ENCODE measurements at regions not wholly inside any gene's neighbourhood (a gene's known extent, or its start where the extent isn't known, plus 50 kb on each side); places are given as distances from the start of the nearest gene placed in this dataset.
A peak's percentile ranks its signal among the peaks of the same experiment; 100 is the strongest.

- TF ChIP-seq CTCF (IDR thresholded peaks at IDR 0.05; ENCODE audit: poor library complexity, severe bottlenecking) (no peak), EP300 (conservative IDR thresholded peaks at IDR 0.05; ENCODE audit: poor library complexity, severe bottlenecking) (peak; percentile 65), EZH2 (IDR thresholded peaks at IDR 0.05; ENCODE audit: borderline replicate concordance, insufficient read depth, low read length, poor library complexity, severe bottlenecking) (no peak), POLR2AphosphoS5 (IDR thresholded peaks at IDR 0.05) (peak; percentile 41)
Observed at GRCh38 chr2:105611333-105611637, 133.4 kb upstream of the NCK2 start.
